Aorta (tissue), 5 donors: ENCODE measurements at regions not wholly inside any gene's neighbourhood (a gene's known extent, or its start where the extent isn't known, plus 50 kb on each side); places are given as distances from the start of the nearest gene placed in this dataset.

Source experiments
- ATAC-seq: fragments of 200-7000 bp; cut with Tn5 transposase; one replicate; pipeline ENCODE4 v1.9.1; 2022; ENCODE audit warnings: moderate library complexity; ENCODE audit not compliant: low FRiP score
- DNase-seq, 2 donors: peaks; one replicate each; pipeline ENCODE4 v3.0.0-alpha.2; 2020
- H3K27ac ChIP-seq, 2 donors: one replicate each; pipeline ENCODE4 v1.5.1; 2013; ENCODE audit warnings: low read length in 2 of 2, mild to moderate bottlenecking in 2 of 2, moderate library complexity in 2 of 2, control low read depth in 1 of 2, inconsistent platforms in 1 of 2, low read depth in 1 of 2
- H3K27me3 ChIP-seq, 2 donors: one replicate each; pipeline ENCODE4 v1.6.1; 2013; ENCODE audit warnings: control low read depth in 1 of 2, low read length in 1 of 2, mild to moderate bottlenecking in 1 of 2, moderate library complexity in 1 of 2; ENCODE audit not compliant: insufficient read depth in 2 of 2, control insufficient read depth in 1 of 2
- H3K36me3 ChIP-seq, 2 donors: one replicate each; pipeline ENCODE4 v1.6.1; 2013; ENCODE audit warnings: control low read depth in 1 of 2, low read length in 1 of 2, mild to moderate bottlenecking in 1 of 2; ENCODE audit not compliant: insufficient read depth in 2 of 2, control insufficient read depth in 1 of 2
- H3K4me1 ChIP-seq, 2 donors: one replicate each; pipeline ENCODE4 v1.6.1; 2013; ENCODE audit warnings: low read length in 2 of 2, control low read depth in 1 of 2, mild to moderate bottlenecking in 1 of 2, moderate library complexity in 1 of 2; ENCODE audit not compliant: insufficient read depth in 2 of 2, control insufficient read depth in 1 of 2
- H3K4me3 ChIP-seq, 2 donors: one replicate each; pipeline ENCODE4 v1.5.1; 2013; ENCODE audit warnings: low read length in 2 of 2, control low read depth in 1 of 2, mild to moderate bottlenecking in 1 of 2
- H3K9me3 ChIP-seq: one replicate; pipeline ENCODE4 v1.6.1; 2013; ENCODE audit warnings: mild to moderate bottlenecking, low read length; ENCODE audit not compliant: control insufficient read depth
- WGBS, 2 donors: extraction: QIAGEN DNeasy Blood & Tissue Kit; methylation state at CpG; one replicate each; pipeline ENCODE4 v1.1.7; 2013; 5-methylcytosine and 5-hydroxymethylcytosine counted together
- intact Hi-C, 2 donors: fragments of 100-400 bp; cut with DNase I; formaldehyde crosslinking; loops; one replicate each; pipeline versions ENCODE4 v1.14.2 to v1.15.0; 2022
- donor health status: healthy with polysubstance abuse.
- donor health status: Bipolar disorder and iron deficiency.
- donor health status: DM: no; HTN: no; CAD: no.
- donor health status: DM: no; HTN: no; CAD: no.
- donor health status: DM: yes; HTN: yes; CAD: no.

GRCh38 chr1:76746206-76746605 lies 121.1 kb upstream of the ST6GALNAC5 start:
- no peaks in the 10 kb centered on the region for H3K4me1 ChIP-seq
- no peak for ATAC-seq
- intact Hi-C loops: no loop called here
- 40 to 44% methylated on average over 2 of the region's 2 CpGs for WGBS, 2 donors
- no peaks in the 10 kb centered on the region for H3K36me3 ChIP-seq
- H3K27ac ChIP-seq: no peak overlapping the region
- no peaks in the 10 kb centered on the region for H3K27me3 ChIP-seq
- no peak for DNase-seq
- no peak overlapping the region for H3K4me3 ChIP-seq
- H3K9me3 ChIP-seq: peaks cover 3% of the 10 kb centered on the region

GRCh38 chr1:76754730-76755129 lies 112.5 kb upstream of the ST6GALNAC5 start:
- no peak for ATAC-seq
- no peak for DNase-seq
- WGBS, 2 donors: 94 to 97% methylated on average over 1 of the region's 1 CpG
- Histone ChIP-seq H3K27ac (no peak overlapping the region), H3K36me3 (no peaks in the 10 kb centered on the region), H3K4me3 (no peak overlapping the region), H3K27me3 (no peaks in the 10 kb centered on the region), H3K9me3 (peaks cover 2% of the 10 kb centered on the region), H3K4me1 (no peaks in the 10 kb centered on the region)
- intact Hi-C loops: loop anchor here in 1 of 2 donors (5.0 kb wide), 1 partner anchor 48 kb away; no protein-coding TSS in a partner anchor

- no peak overlapping the region for H3K27ac ChIP-seq
Measured at GRCh38 chr1:76759171-76759860, 108.0 kb upstream of the ST6GALNAC5 start.

GRCh38 chr1:76759950-76760349 lies 107.3 kb upstream of the ST6GALNAC5 start:
- H3K4me3 ChIP-seq: no peak overlapping the region
- no peak for ATAC-seq
- DNase-seq: no peak
- no peaks in the 10 kb centered on the region for H3K27me3 ChIP-seq
- no peaks in the 10 kb centered on the region for H3K4me1 ChIP-seq
- whole genome bisulfite sequencing, 2 donors: 74 to 77% methylated on average over 4 of the region's 4 CpGs
- H3K9me3 ChIP-seq: peaks cover 3% of the 10 kb centered on the region
- H3K27ac ChIP-seq: no peak overlapping the region
- H3K36me3 ChIP-seq: no peaks in the 10 kb centered on the region
- intact Hi-C loops: no loop called here

More at GRCh38 chr1:76759171-76759860, 108.0 kb upstream of the ST6GALNAC5 start:
- Histone ChIP-seq H3K27me3 (no peaks in the 10 kb centered on the region), H3K36me3 (no peaks in the 10 kb centered on the region), H3K4me1 (no peaks in the 10 kb centered on the region), H3K9me3 (peaks cover 3% of the 10 kb centered on the region), H3K4me3 (no peak overlapping the region)
- WGBS, 2 donors: 79 to 97% methylated on average over 5 of the region's 5 CpGs
- DNase-seq: no peak
- intact Hi-C loops: no loop called here
- no peak for ATAC-seq

- ATAC-seq (no peak), DNase-seq (no peak)
- no peak overlapping the region for H3K4me3 ChIP-seq
- no peaks in the 10 kb centered on the region for H3K27me3 ChIP-seq
- 73 to 74% methylated on average over 3 of the region's 3 CpGs for WGBS, 2 donors
- no peak overlapping the region for H3K27ac ChIP-seq
- H3K9me3 ChIP-seq: peaks cover 1% of the 10 kb centered on the region
- H3K4me1 ChIP-seq: no peaks in the 10 kb centered on the region
- intact Hi-C loops: no loop called here
- no peaks in the 10 kb centered on the region for H3K36me3 ChIP-seq
Measured at GRCh38 chr1:76763738-76764137, 103.5 kb upstream of the ST6GALNAC5 start.

GRCh38 chr1:76764638-76765454 lies 102.4 kb upstream of the ST6GALNAC5 start:
- no peak for ATAC-seq
- peaks cover 1% of the 10 kb centered on the region for H3K9me3 ChIP-seq
- no peaks in the 10 kb centered on the region for H3K27me3 ChIP-seq
- no peaks in the 10 kb centered on the region for H3K36me3 ChIP-seq
- H3K27ac ChIP-seq: no peak overlapping the region
- no peak for DNase-seq
- no peaks in the 10 kb centered on the region for H3K4me1 ChIP-seq
- intact Hi-C loops: no loop called here
- 72 to 78% methylated on average over 26 of the region's 26 CpGs for WGBS, 2 donors
- no peak overlapping the region for H3K4me3 ChIP-seq

- no peak overlapping the region for H3K27ac ChIP-seq
- 62 to 72% methylated on average over 1 of the region's 1 CpG for WGBS, 2 donors
- H3K4me1 ChIP-seq: no peaks in the 10 kb centered on the region
- intact Hi-C loops: no loop called here
- DNase-seq (no peak), ATAC-seq (no peak)
- no peaks in the 10 kb centered on the region for H3K9me3 ChIP-seq
- no peaks in the 10 kb centered on the region for H3K27me3 ChIP-seq
- H3K4me3 ChIP-seq: no peak overlapping the region
- no peaks in the 10 kb centered on the region for H3K36me3 ChIP-seq
Measured at GRCh38 chr1:76766381-76766780, 100.9 kb upstream of the ST6GALNAC5 start.

- no peaks in the 10 kb centered on the region for H3K4me1 ChIP-seq
- H3K9me3 ChIP-seq: no peaks in the 10 kb centered on the region
- DNase-seq (no peak), ATAC-seq (no peak)
- no peaks in the 10 kb centered on the region for H3K36me3 ChIP-seq
- H3K27me3 ChIP-seq: no peaks in the 10 kb centered on the region
- intact Hi-C loops: no loop called here
- no peak overlapping the region for H3K4me3 ChIP-seq
- no peak overlapping the region for H3K27ac ChIP-seq
- WGBS, 2 donors: 94 to 96% methylated on average over 2 of the region's 2 CpGs
Measured at GRCh38 chr1:76769911-76770310, 97.4 kb upstream of the ST6GALNAC5 start.

GRCh38 chr1:76770979-76771378 lies 96.3 kb upstream of the ST6GALNAC5 start:
- Histone ChIP-seq H3K4me1 (no peaks in the 10 kb centered on the region), H3K36me3 (no peaks in the 10 kb centered on the region), H3K4me3 (no peak overlapping the region), H3K27me3 (no peaks in the 10 kb centered on the region), H3K27ac (no peak overlapping the region), H3K9me3 (no peaks in the 10 kb centered on the region)
- intact Hi-C loops: no loop called here
- DNase-seq (no peak), ATAC-seq (no peak)
- 39 to 45% methylated on average over 3 of the region's 3 CpGs for WGBS, 2 donors
